CD4-positive, alpha-beta T cell treated with Interleukin-10 for 1 hour (primary cell): ENCODE measurements at regions not wholly inside any gene's neighbourhood (a gene's known extent, or its start where the extent isn't known, plus 50 kb on each side); places are given as distances from the start of the nearest gene placed in this dataset.

ENCODE experiments used
- DNase-seq: peaks from one replicate; pipeline ENCODE4 v3.0.0-alpha.2; 2020

DNA sequence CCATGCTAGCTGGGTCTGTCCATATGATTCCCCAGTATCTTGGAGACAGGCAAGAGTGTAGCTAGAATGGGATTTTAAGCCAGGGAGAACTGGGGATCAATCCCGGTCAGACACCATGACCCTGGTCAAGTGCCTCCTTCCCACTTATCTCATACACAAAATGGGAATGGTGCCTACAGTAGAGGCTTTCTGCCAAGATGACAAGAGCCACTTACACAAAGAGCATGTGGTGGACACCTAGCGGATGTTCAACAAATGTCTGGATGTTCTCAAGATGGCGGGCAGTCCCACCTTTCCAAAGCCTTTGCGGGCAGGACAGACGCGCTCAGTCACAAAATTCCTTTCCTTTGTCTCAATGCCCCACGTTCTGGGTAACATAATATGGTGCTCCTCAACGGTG is 57.3 kb downstream of the MAF start:
- no peak for DNase-seq

DNA sequence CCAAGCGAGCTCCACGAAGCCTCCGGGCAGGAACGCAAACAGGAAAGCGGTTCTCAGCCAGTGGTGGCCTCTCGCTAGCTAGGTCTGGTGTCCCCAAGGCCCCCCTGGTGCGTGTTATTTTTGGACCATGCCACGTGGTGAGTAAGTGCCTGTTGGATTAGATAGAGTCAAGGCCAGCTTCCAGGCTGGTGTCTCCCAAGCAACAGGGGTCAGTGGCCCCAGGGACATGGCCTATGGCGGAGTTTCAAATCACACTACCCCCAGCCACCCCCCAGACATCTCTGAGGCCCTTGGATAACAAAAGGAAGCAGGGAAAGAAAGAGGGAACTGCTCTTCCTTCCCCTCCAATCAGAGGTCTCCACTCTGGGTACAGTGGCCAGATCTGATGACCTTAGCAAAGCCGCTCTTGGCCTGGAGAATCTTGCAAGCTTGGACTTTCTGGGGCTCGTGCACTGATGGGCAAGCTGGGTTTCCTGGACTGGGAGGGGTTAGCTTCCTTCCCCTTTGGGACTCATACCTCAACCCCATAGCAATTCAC is 58.2 kb downstream of the MAF start:
- DNase-seq: no peak

- no peak for DNase-seq
Observed at GRCh38 chr16:79540825-79541595, 59.5 kb downstream of the MAF start.

DNA sequence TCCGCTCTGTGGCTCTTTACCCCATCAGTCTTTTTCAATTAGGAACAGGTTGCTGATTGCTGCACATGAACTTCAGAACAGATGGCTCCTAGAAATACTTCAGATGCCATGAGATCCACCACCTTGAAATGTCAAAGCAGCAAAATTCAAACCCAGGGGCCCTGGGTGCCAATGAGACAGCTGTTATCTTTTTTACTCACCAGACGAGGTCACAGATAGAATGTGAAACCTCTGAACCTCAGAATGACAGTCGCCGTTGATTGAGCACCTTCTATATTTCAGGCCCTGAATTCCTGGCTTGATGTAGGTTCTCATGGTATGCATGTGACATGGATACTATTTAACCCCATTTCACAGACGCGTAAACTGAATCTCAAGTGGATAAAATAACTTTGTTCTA is 63.0 kb downstream of the MAF start:
- no peak for DNase-seq

DNA sequence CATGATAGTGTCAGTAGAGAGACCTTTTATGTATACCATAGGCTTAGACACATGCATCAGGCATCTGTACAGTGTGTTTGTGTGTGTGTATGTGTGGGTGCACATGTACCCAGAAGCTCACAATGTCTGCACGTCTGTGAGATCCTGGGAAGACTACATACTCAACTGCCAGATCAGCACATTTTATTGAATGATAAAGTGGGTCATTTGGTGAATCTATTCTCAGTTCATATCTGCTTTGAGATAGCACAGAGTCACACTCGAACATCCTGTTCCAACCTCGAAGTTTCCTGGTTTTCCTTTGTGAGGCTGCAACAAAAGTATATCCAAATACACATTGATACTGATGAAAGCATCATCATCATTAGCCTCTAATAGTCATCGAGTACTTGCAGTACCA is 63.6 kb downstream of the MAF start:
- DNase-seq: no peak

GRCh38 chr16:79535130-79535529 is 65.4 kb downstream of the MAF start:
- DNase-seq: no peak

DNA sequence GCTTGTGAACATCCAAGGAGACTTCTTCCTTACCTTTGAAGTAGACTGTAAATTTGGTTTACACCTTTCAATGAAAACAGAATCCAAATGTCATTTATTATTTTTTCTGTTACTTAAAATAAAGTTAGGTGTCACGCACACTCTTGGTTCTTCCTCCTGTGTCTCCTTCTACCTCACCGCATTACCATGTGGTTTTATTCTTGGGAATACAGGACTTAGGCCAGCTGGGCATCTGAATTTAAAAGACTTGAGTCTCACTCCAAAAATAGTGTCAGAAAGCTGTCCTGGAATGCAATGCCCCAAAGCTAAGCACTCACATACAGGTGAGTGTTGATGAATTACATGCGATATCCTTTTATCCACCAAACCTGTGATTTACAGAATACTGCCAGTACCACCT is 66.4 kb downstream of the MAF start:
- DNase-seq: no peak

DNA sequence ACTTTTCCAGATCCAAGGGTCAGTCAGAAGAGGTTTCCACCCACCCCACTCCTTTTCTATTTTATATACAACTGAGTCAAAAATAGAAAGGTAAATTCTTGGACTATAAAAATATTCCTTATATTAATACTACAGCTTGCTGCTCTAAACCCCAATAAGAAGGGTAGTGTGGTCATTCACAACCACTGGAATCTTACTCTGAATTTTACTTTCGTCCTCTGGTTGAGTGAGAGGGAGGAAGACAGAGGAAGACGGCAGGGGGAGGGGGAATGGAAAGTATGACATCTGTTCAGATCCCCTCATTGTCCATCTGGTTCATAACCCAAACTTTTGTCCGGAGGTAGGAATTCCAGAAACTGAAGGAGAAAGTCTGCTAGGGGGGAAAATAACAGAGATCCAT is 67.2 kb downstream of the MAF start:
- DNase-seq: no peak

GRCh38 chr16:79532785-79533184 is 67.8 kb downstream of the MAF start:
- DNase-seq: no peak

DNA sequence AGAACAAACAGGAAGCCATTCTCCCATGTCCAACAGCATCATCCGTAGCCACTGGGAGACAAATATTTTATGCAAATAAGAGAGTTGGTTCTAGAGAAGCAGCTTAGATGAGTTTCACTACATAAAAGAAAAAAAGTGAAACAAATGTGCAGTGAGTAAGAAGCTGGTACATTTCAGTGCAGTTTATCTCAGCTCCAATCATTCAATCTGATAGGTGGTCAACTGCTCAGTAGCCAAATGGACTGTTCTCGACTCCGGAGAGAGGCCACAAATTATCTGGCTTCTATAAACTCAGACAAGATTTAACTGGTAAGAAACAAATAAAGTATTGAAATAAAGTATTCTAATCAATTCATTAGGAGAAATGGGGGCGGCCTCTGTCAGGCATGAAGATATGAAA is 68.3 kb downstream of the MAF start:
- DNase-seq: no peak

- DNase-seq: no peak
Observed at GRCh38 chr16:79528338-79528737, 72.2 kb downstream of the MAF start.

GRCh38 chr16:79523971-79524370 is 76.6 kb downstream of the MAF start:
- DNase-seq: no peak

DNA sequence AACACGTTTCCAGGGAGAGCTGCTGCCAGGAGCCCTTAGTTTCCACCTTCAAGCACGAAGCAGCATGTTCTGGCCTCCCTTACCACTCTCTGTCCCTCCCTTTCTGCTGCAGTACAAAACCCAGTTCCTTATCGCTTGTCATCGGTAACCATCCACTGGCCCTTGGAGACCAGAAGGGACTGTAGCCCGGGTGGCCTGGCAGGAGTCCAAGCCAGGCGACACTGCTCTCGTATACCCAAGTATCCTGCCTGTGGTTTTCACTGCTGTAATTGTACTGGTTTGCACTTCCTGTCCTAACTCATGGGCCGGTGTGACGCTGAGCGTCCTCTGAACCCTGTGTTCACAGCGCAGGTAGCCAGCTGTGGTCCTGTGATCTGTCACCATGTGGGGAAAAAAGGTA is 81.1 kb downstream of the MAF start:
- DNase-seq: peak; percentile 15

GRCh38 chr16:79517156-79517555 is 83.4 kb downstream of the MAF start:
- no peak for DNase-seq

- no peak for DNase-seq
Observed at GRCh38 chr16:79510879-79511278, 89.7 kb downstream of the MAF start.

DNA sequence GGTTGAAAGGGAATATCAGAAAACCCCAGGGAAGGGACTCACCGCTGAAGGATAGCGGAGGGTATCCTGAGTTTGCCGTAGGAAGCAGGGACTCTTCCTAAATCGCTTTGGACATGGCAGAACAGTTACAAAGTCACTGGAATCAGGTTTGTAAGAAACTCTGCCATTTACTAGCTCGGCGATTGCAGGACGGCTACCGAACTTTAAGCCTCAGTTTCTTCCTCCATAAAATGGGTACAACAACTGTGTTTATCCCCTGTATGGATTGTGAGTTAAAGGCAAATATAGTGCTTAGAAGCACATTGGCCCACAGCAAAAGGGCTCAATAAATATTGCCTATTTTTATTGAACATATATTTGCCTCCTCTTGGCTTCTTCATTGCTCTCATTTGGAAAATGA is 90.6 kb downstream of the MAF start:
- no peak for DNase-seq

GRCh38 chr16:79509211-79509631 is 91.3 kb downstream of the MAF start:
- DNase-seq: no peak

- DNase-seq: no peak
Observed at GRCh38 chr16:79508294-79508693, 92.2 kb downstream of the MAF start.

GRCh38 chr16:79505344-79505743 is 95.2 kb downstream of the MAF start:
- no peak for DNase-seq

DNA sequence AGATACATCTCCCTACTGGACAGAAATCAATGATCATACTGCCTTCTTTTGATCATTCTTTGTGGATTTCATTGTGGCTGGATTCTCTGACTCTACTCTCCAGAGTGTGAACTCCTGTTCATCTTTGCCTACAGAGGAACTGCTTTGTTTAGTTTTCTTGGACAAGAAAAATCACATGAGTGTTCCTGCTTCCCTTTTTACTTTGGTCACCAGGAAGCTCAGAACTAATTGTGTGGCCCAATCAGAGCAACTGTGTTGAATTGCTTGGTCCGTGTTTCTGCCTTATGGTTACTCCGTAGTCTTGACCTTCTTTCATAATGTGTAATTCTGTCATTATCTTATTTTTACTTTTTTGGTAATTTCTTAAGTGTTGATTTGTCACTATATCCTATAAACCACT is 97.0 kb downstream of the MAF start:
- DNase-seq: no peak

GRCh38 chr16:79501446-79501845 is 99.1 kb downstream of the MAF start:
- no peak for DNase-seq

- DNase-seq: no peak
Observed at GRCh38 chr16:79500866-79501265, 99.7 kb downstream of the MAF start.

- DNase-seq: no peak
Observed at GRCh38 chr16:79500286-79500685, 100.3 kb downstream of the MAF start.

GRCh38 chr16:79498928-79499327 is 101.6 kb downstream of the MAF start:
- DNase-seq: no peak
